ENCODE measurements at regions not wholly inside any gene's neighbourhood (a gene's known extent, or its start where the extent isn't known, plus 50 kb on each side); places are given as distances from the start of the nearest gene placed in this dataset.
A peak's percentile ranks its signal among the peaks of the same experiment; 100 is the strongest.

DNA sequence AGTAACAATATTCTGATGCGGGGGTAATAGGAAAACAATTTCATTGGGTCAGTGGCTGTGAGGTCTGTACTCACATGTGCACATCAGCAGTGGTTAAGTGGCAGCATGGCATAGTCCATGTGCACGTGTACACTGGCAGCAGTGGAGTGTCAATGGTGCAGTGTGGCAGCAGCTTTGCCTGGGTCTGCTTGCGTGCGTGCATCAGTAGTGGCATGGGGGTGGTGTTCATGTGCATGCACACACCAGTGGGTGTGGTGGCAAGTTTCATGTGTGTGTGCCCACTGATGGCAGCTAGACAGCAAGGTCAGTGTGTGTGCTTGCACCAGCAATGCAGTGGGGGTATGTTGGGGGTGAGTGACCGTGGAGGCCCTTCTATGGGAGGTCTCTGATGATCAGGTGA is 581.6 kb upstream of the KLHL4 start:
- H3F3A ChIP-seq (ENCODE audit: insufficient read depth), result no peaks in the 10 kb centered on the region
- H3K27ac ChIP-seq (ENCODE audit: low read depth, low read length), result no peak overlapping the region
- no peaks in the 10 kb centered on the region for H3K9me3 ChIP-seq (ENCODE audit: insufficient read depth, low read length)
- no peaks in the 10 kb centered on the region for H4K20me1 ChIP-seq (ENCODE audit: low read depth, low read length)
- no peak overlapping the region for H2AFZ ChIP-seq (ENCODE audit: low read depth, low read length, severe bottlenecking)
- TF ChIP-seq, protein P1, sequence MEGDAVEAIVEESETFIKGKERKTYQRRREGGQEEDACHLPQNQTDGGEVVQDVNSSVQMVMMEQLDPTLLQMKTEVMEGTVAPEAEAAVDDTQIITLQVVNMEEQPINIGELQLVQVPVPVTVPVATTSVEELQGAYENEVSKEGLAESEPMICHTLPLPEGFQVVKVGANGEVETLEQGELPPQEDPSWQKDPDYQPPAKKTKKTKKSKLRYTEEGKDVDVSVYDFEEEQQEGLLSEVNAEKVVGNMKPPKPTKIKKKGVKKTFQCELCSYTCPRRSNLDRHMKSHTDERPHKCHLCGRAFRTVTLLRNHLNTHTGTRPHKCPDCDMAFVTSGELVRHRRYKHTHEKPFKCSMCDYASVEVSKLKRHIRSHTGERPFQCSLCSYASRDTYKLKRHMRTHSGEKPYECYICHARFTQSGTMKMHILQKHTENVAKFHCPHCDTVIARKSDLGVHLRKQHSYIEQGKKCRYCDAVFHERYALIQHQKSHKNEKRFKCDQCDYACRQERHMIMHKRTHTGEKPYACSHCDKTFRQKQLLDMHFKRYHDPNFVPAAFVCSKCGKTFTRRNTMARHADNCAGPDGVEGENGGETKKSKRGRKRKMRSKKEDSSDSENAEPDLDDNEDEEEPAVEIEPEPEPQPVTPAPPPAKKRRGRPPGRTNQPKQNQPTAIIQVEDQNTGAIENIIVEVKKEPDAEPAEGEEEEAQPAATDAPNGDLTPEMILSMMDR (IDR thresholded peaks at IDR 0.05; ENCODE audit: insufficient read depth, low read length, poor library complexity, severe bottlenecking), result no peak
- TF ChIP-seq EZH2phosphoT487 (conservative IDR thresholded peaks at IDR 0.05; ENCODE audit: low read length), result no peak
- no peaks in the 10 kb centered on the region for H3K79me2 ChIP-seq (ENCODE audit: insufficient read depth, low read length)
- H3K9ac ChIP-seq (ENCODE audit: low read length), result no peak overlapping the region
- no peaks in the 10 kb centered on the region for H3K27me3 ChIP-seq (ENCODE audit: low read length)
- H3K36me3 ChIP-seq (ENCODE audit: low read length), result no peaks in the 10 kb centered on the region
- no peak overlapping the region for H3K4me2 ChIP-seq (ENCODE audit: low read depth, low read length, poor library complexity, severe bottlenecking)
- no peaks in the 10 kb centered on the region for H3K9me2 ChIP-seq (replicated peaks; ENCODE audit: insufficient read depth, low read length)
- H3K4me3 ChIP-seq (ENCODE audit: insufficient read depth, low read length, poor library complexity, severe bottlenecking), result no peak overlapping the region

DNA sequence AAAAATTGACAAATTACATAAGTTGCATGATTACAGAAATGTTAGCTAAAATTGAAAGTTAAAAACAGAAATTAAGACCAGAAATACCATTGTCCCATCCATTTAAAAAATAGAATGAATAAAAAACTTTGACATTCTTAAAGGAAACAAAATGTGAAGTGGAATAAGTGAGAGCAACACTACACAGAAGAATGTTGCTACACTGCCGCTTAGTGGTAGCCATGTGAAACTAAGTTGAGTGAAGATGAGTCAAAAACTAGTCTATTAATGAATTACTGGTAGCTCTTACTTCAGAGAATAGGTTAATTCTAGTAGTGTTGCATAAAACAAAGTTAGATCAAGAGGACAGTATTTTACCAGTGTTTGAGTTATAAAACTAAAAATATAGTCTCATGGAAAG is 571.0 kb upstream of the KLHL4 start:
- Histone ChIP-seq H3K9me3 (ENCODE audit: insufficient read depth, low read length) (no peaks in the 10 kb centered on the region), H3K9ac (ENCODE audit: low read length) (no peak overlapping the region), H3K79me2 (ENCODE audit: insufficient read depth, low read length) (no peaks in the 10 kb centered on the region), H2AFZ (ENCODE audit: low read depth, low read length, severe bottlenecking) (no peak overlapping the region), H3F3A (ENCODE audit: insufficient read depth) (no peaks in the 10 kb centered on the region), H3K27ac (ENCODE audit: low read depth, low read length) (no peak overlapping the region), H3K36me3 (ENCODE audit: low read length) (no peaks in the 10 kb centered on the region), H3K4me2 (ENCODE audit: low read depth, low read length, poor library complexity, severe bottlenecking) (no peak overlapping the region), H3K4me3 (ENCODE audit: insufficient read depth, low read length, poor library complexity, severe bottlenecking) (no peak overlapping the region), H3K27me3 (ENCODE audit: low read length) (no peaks in the 10 kb centered on the region), H4K20me1 (ENCODE audit: low read depth, low read length) (no peaks in the 10 kb centered on the region), H3K9me2 (replicated peaks; ENCODE audit: insufficient read depth, low read length) (no peaks in the 10 kb centered on the region)
- no peak for TF ChIP-seq EZH2phosphoT487 (conservative IDR thresholded peaks at IDR 0.05; ENCODE audit: low read length)
- TF ChIP-seq, protein P1 (IDR thresholded peaks at IDR 0.05; ENCODE audit: insufficient read depth, low read length, poor library complexity, severe bottlenecking), result peak; percentile 23

DNA sequence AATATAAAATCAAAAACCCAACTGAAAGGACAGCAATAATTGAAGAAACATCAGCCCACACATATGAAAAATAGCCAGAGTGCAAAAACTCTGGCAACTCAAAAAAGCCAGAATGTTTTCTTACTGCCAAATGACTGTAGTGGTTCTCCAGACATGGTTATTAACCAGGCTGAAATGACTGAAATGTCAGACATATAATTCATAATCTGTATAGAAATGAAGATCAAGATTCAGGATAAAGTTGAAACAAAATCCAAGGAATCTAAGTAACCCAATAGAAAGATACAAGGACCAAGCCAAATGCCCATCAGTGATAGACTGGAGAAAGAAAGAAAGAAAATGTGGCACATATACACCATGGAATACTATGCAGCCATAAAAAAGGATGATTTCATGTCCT is 553.3 kb upstream of the KLHL4 start:
- TF ChIP-seq, protein P1 (IDR thresholded peaks at IDR 0.05; ENCODE audit: insufficient read depth, low read length, poor library complexity, severe bottlenecking), result no peak
- no peak for TF ChIP-seq EZH2phosphoT487 (conservative IDR thresholded peaks at IDR 0.05; ENCODE audit: low read length)
- no peaks in the 10 kb centered on the region for H3K27me3 ChIP-seq (ENCODE audit: low read length)

More for the DNA sequence above, 553.3 kb upstream of the KLHL4 start:
- Histone ChIP-seq H3K9me3 (ENCODE audit: insufficient read depth, low read length) (no peaks in the 10 kb centered on the region), H3K4me2 (ENCODE audit: low read depth, low read length, poor library complexity, severe bottlenecking) (no peak overlapping the region), H2AFZ (ENCODE audit: low read depth, low read length, severe bottlenecking) (no peak overlapping the region), H3K79me2 (ENCODE audit: insufficient read depth, low read length) (no peaks in the 10 kb centered on the region), H4K20me1 (ENCODE audit: low read depth, low read length) (no peaks in the 10 kb centered on the region), H3F3A (ENCODE audit: insufficient read depth) (no peaks in the 10 kb centered on the region), H3K9ac (ENCODE audit: low read length) (no peak overlapping the region), H3K27ac (ENCODE audit: low read depth, low read length) (no peak overlapping the region), H3K9me2 (replicated peaks; ENCODE audit: insufficient read depth, low read length) (no peaks in the 10 kb centered on the region), H3K36me3 (ENCODE audit: low read length) (no peaks in the 10 kb centered on the region), H3K4me3 (ENCODE audit: insufficient read depth, low read length, poor library complexity, severe bottlenecking) (no peak overlapping the region)
